ENCODE measurements at regions not wholly inside any gene's neighbourhood (a gene's known extent, or its start where the extent isn't known, plus 50 kb on each side); places are given as distances from the start of the nearest gene placed in this dataset.

DNA sequence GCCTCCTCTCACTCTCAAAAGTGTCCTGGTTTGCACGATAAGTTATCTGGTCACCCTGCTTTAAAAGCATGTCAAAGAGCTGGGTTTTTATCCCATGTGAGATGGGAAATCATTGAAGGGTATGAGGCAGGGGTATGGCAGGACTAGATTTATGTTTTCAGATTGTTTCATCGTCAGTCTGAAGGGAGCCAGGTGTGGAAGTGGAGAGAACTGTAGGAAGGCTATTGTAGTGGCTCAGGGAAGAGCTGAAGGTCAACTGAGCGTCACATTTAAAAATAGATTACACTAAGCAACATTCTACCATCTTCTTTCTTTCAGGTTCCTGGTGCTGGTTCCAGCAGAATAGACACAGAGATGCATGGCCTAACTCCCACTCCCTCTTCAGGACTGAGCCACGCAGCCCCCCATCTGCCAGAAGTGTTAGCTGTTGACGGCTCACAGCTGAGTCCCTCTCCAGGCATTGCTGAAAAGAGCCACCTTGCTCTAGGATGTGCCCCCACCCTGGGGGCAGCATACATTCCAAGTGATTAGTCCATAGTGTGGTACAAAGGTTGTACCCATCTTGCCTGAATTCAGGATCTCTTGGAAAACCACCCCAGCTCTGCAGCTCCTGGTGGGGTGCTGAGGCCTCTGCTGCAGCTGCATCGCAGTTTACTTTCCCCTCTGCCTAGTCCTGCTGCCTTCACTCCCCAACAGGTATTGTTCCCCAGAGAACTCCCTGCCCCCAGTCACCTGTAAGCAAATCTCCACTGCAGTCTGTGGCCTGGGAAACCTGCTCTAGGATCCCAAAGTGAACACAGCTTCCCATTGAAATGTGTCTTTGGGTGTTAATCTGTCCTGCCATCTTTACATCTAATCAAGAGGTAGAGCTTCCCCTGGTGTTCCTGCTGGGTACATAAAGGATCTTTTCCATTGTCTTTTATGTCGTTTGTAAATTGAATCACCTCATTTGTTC is 79.5 kb upstream of the KLF7 start:
- intact Hi-C loops (cut with DNase I; ENCODE audit: low total_unique reads): no loop called here
- Histone ChIP-seq H3K27me3 (no peaks in the 10 kb centered on the region), H3K4me1 (peaks cover 14% of the 10 kb centered on the region), H3K9me3 (no peaks in the 10 kb centered on the region), H3K27ac (no peak overlapping the region), H3K36me3 (ENCODE audit: low read depth, missing control alignments) (no peaks in the 10 kb centered on the region), H3K4me3 (no peak overlapping the region)
- no peak for DNase-seq
- whole genome bisulfite sequencing, 2 donors: 63 to 72% methylated on average over 7 of the region's 7 CpGs
- TF ChIP-seq, protein P1, sequence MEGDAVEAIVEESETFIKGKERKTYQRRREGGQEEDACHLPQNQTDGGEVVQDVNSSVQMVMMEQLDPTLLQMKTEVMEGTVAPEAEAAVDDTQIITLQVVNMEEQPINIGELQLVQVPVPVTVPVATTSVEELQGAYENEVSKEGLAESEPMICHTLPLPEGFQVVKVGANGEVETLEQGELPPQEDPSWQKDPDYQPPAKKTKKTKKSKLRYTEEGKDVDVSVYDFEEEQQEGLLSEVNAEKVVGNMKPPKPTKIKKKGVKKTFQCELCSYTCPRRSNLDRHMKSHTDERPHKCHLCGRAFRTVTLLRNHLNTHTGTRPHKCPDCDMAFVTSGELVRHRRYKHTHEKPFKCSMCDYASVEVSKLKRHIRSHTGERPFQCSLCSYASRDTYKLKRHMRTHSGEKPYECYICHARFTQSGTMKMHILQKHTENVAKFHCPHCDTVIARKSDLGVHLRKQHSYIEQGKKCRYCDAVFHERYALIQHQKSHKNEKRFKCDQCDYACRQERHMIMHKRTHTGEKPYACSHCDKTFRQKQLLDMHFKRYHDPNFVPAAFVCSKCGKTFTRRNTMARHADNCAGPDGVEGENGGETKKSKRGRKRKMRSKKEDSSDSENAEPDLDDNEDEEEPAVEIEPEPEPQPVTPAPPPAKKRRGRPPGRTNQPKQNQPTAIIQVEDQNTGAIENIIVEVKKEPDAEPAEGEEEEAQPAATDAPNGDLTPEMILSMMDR (IDR thresholded peaks at IDR 0.05): no peak
- no peak for TF ChIP-seq POLR2A (IDR thresholded peaks at IDR 0.05)

DNA sequence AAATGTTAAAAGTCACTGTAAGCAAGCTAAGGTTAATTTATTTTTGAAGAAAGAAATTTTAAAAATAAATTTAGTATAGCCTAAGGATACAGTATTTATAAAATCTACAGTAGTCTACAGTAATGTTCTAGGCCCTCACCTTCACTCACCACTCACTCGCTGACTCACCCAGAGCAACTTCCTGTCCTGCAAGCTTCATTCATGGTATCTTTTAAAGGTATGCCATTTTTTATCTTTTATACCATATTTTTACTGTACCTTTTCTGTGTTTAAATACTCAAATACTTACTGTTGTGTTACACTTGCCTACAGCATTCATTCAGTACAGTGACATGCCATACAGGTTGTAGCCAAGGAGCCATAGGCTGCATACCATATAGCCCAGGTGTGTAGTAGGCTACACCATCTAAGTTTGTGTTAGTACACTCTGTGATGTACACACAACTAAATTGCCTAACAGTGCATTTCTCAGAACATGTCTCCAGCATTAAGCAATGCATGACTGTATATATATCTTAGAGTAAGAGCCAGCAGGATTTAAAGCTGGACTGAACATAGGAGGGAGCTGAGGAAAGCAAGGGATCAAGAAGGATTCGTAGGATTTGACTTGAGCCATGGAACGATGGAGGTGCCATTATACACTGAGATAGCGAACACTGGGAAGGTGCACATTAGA is 83.1 kb upstream of the KLF7 start:
- intact Hi-C loops (cut with DNase I; ENCODE audit: low total_unique reads): no loop called here
- WGBS, 2 donors: 90 to 98% methylated on average over 4 of the region's 4 CpGs
- H3K9me3 ChIP-seq: no peaks in the 10 kb centered on the region
- peaks cover 12% of the 10 kb centered on the region for H3K4me1 ChIP-seq
- DNase-seq: no peak
- H3K36me3 ChIP-seq (ENCODE audit: low read depth, missing control alignments): no peaks in the 10 kb centered on the region
- TF ChIP-seq POLR2A (IDR thresholded peaks at IDR 0.05): no peak
- TF ChIP-seq, protein P1 (IDR thresholded peaks at IDR 0.05): no peak
- H3K27ac ChIP-seq: no peak overlapping the region
- H3K4me3 ChIP-seq: no peak overlapping the region
- no peaks in the 10 kb centered on the region for H3K27me3 ChIP-seq

DNA sequence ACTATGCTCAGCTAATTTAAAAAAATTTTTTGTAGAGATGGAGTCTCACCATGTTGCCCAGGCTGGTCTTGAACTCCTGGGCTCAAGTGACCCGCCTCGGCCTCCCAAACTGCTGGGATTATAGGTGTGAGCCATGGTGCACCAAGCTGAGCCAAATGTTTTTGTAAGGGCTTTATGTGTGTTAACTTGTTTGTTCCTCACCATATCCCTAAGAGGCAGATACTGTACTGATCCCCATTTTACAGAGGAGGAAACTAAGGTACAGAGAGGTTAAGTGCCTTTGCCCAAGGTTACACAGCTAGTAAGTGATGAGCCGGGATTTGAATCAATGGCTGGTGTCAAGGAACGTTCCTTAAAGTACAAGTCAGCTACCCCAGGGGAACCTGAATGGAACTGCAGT is 85.3 kb upstream of the KLF7 start:
- no peak for TF ChIP-seq POLR2A (IDR thresholded peaks at IDR 0.05)
- TF ChIP-seq, protein P1 (IDR thresholded peaks at IDR 0.05): no peak
- Histone ChIP-seq H3K4me1 (peaks cover 18% of the 10 kb centered on the region), H3K27me3 (no peaks in the 10 kb centered on the region), H3K36me3 (ENCODE audit: low read depth, missing control alignments) (no peaks in the 10 kb centered on the region), H3K9me3 (no peaks in the 10 kb centered on the region), H3K27ac (no peak overlapping the region), H3K4me3 (no peak overlapping the region)
- DNase-seq: no peak
- 92 to 95% methylated on average over 4 of the region's 4 CpGs for WGBS, 2 donors
- intact Hi-C loops (cut with DNase I; ENCODE audit: low total_unique reads): no loop called here

DNA sequence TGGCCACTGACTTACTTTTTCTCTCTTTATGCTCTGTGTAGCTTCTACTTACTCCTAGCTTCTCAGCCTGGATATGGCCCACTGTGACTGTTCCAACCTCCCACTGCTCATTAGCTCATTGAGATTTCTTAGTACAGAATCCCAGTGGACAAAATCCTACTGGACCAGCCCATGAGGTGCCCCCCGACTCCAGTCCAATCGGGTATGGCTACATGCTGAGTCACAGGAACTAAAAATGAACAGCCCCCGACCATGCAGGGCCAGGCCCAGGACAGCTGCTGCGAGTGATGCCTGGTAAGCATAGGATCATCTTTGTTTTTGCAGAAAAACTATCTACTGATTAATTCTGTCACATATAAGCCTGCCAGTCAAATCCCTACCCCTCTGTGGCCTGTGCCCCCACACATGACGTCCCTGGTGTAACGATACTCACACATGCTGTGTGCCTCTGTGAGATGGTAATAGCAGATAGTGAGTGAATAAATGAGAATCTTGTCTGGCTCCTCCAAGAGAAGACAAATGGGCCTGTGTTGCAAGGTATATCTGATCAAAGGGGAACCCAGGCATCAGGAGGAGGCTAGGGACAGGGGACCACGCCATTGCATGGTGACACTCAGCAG is 85.9 kb upstream of the KLF7 start:
- Histone ChIP-seq H3K4me1 (peaks cover 23% of the 10 kb centered on the region), H3K4me3 (no peak overlapping the region), H3K9me3 (no peaks in the 10 kb centered on the region), H3K36me3 (ENCODE audit: low read depth, missing control alignments) (no peaks in the 10 kb centered on the region), H3K27me3 (no peaks in the 10 kb centered on the region), H3K27ac (no peak overlapping the region)
- DNase-seq: no peak
- intact Hi-C loops (cut with DNase I; ENCODE audit: low total_unique reads): no loop called here
- TF ChIP-seq POLR2A (IDR thresholded peaks at IDR 0.05): no peak
- TF ChIP-seq, protein P1 (IDR thresholded peaks at IDR 0.05): no peak
- 70 to 81% methylated on average over 7 of the region's 7 CpGs for WGBS, 2 donors
